ENCODE measurements at regions not wholly inside any gene's neighbourhood (a gene's known extent, or its start where the extent isn't known, plus 50 kb on each side); places are given as distances from the start of the nearest gene placed in this dataset.

- TF ChIP-seq, protein P1, sequence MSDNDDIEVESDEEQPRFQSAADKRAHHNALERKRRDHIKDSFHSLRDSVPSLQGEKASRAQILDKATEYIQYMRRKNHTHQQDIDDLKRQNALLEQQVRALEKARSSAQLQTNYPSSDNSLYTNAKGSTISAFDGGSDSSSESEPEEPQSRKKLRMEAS (IDR thresholded peaks at IDR 0.05; ENCODE audit: insufficient read depth, insufficient read length): no peak
- TF ChIP-seq FOS (IDR thresholded peaks at IDR 0.05; ENCODE audit: borderline replicate concordance, insufficient read depth, low read length) (no peak), CTCF (IDR thresholded peaks at IDR 0.05; ENCODE audit: extremely low read depth in 1 of 2, insufficient read depth in 1 of 2, low read depth in 1 of 2, low read length in 2 of 2) (no peak), MYC (IDR thresholded peaks at IDR 0.05; ENCODE audit: low read depth, low read length) (no peak), POLR2AphosphoS5 (IDR thresholded peaks at IDR 0.05; ENCODE audit: insufficient read depth, low read depth, low read length) (no peak), POLR2A (IDR thresholded peaks at IDR 0.05; ENCODE audit: low read depth, low read length) (no peak), EZH2 (IDR thresholded peaks at IDR 0.05; ENCODE audit: borderline replicate concordance, low read depth, low read length, severe bottlenecking) (no peak), GATA2 (IDR thresholded peaks at IDR 0.05; ENCODE audit: insufficient read depth, insufficient read length, low read depth, low read length) (no peak), JUN (IDR thresholded peaks at IDR 0.05; ENCODE audit: borderline replicate concordance, insufficient read depth, insufficient read length, low read depth) (no peak)
- DNase-seq (ENCODE audit: low read depth, low spot score): no peak
- Histone ChIP-seq H3K27ac (ENCODE audit: insufficient read depth, low read depth, low read length) (no peak overlapping the region), H3K9ac (replicated peaks; ENCODE audit: extremely low read depth, insufficient read depth, low read length) (no peak overlapping the region), H4K20me1 (replicated peaks; ENCODE audit: control insufficient read depth, extremely low read depth, insufficient read depth, low read length) (no peaks in the 10 kb centered on the region), H3K4me1 (ENCODE audit: control insufficient read depth, extremely low read depth, insufficient read depth, low read length) (no peaks in the 10 kb centered on the region), H3K36me3 (ENCODE audit: control insufficient read depth in 2 of 2, extremely low read depth in 1 of 2, insufficient read depth in 2 of 2, low read length in 2 of 2) (no peaks in the 10 kb centered on the region), H3K79me2 (ENCODE audit: control insufficient read depth, insufficient read depth, low read length) (no peaks in the 10 kb centered on the region), H3K4me3 (replicated peaks in 1 of 3; ENCODE audit: insufficient read depth in 1 of 3, low read depth in 1 of 3, low read length in 3 of 3) (no peak overlapping the region), H3K9me1 (replicated peaks; ENCODE audit: control insufficient read depth, extremely low read depth, insufficient read depth, low read length) (no peaks in the 10 kb centered on the region), H3K9me3 (replicated peaks; ENCODE audit: control insufficient read depth, insufficient read depth, low read length) (no peaks in the 10 kb centered on the region), H2AFZ (ENCODE audit: low read depth, low read length) (no peak overlapping the region), H3K27me3 (ENCODE audit: control insufficient read depth in 2 of 2, insufficient read depth in 2 of 2, low read length in 2 of 2) (no peaks in the 10 kb centered on the region), H3K4me2 (ENCODE audit: insufficient read depth, low read length) (no peak overlapping the region)
- dilution Hi-C loops (cut with MboI; ENCODE audit: extremely low pct_ligation_motif_present, low sequenced_read_pairs) (no loop called here), intact Hi-C loops (cut with micrococcal nuclease) (loop anchor here (10.0 kb wide), 1 partner anchor 272 kb away; no protein-coding TSS in a partner anchor)
- CTCF ChIA-PET: no interaction called here
- POLR2A ChIA-PET: no interaction called here
- no TSS peak for BruUV-seq (replicated peaks)
- FAIRE-seq: no peak
Observed at GRCh38 chr6:9257215-9257614, 821.9 kb upstream of the SLC35B3 start.
